Activated effector memory CD4-positive, alpha-beta T cell treated with Interleukin-2 at 50 U/mL for 16 hours (primary cell): ENCODE measurements at regions not wholly inside any gene's neighbourhood (a gene's known extent, or its start where the extent isn't known, plus 50 kb on each side); places are given as distances from the start of the nearest gene placed in this dataset.

ENCODE experiments used
- DNase-seq: peaks from one replicate; pipeline ENCODE4 v3.0.0-alpha.2; 2020

DNA sequence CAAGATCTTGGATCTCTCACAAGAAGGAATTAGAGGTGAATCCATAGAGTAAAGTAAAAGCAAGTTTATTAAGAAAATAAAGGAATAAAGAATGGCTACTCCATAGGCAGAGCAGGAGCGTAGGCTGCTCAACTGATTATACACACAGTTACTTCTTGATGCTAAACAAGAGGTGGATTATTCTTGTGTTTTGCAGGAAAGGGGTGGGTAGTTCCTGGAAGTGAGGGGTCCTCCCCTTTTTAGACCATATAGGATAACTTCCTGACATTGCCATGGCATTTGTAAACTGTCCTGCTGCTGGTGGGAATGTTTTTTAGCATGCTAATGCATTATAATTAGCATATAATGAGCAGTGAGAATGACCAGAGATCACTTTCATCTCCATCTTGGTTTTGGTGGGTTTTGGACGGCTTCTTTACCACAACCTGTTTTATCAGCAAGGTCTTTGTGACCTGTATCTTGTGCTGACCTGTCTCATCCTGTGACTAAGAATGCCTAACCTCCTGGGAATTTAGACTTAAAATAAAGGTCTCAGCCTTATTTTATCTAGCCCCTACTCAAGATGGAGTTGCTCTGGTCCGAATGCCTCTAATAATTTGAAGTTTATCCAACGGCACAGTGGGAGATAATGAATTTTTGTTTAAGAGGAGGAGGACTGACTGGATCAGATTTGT, 165.7 kb upstream of the DMRT1 start:
- no peak for DNase-seq

DNA sequence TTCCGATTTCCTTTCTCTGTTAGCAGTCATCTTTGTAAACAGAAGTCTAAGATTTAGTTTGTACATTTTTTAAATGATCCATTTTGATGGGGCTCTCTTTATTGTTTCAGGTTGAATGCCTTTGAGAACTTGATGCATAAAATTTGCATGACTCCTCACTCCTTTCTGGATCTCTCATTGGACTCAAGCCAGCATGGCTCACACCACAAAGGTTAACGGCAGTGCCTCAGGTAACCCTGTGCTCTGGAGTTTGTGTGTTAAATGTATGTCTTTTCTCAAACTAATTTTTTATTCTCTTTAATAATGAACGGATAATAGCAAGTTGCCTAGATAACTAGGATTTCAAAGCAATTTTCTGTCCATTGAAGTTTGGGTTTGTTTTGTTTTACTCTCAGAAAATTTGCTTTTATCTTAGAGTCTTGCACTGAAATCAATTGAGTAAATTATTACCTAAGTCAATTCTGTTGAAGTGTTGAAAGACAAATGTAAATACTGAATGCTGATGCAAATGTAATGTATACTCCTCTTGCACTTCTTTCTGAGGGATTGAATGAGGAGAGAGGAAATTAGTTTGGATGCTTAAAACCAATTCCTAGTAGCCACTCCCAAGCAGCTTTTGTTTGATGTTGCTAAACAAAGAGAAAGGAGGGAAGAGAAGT, 164.6 kb upstream of the DMRT1 start:
- DNase-seq, result no peak

GRCh38 chr9:677461-678097, 163.9 kb upstream of the DMRT1 start:
- no peak for DNase-seq

DNA sequence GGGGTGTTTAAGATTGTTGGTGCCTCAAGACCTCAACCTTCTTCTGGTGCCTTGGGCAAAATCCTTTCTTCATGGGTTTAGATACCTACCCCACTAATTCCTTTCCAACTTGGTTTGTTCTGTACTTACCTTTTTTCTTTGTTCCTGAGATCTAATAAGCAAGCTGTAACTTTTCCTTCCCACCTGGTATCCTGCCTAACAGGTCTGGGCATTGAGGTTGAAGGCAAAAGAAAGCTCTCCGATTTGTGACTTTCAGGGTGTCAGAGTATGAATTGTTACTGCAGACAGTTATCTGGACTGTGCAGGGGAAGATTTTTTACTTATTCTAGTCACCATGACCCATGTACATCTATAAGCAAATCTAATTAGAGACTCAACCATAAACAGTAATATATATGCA, 162.6 kb upstream of the DMRT1 start:
- DNase-seq, result no peak

DNA sequence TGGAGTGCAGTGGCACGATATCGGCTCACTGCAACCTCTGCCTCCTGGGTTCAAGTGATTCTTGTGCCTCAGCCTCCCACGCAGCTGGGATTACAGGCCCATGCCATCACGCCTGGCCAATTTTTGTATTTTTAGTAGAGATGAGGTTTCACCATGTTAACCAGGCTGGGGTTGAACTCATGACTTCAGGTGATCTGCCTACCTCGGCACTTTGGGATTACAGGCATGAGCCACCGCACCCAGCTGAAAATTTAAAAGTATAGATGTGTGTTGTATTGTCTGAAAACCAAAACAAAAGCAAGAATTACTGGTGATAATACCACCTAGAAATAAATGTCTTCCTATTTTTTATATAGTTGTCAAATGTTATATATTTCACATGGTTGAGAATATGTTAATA, 162.0 kb upstream of the DMRT1 start:
- DNase-seq, result no peak

- DNase-seq, result no peak
These were observed 161.4 kb upstream of the DMRT1 start for GRCh38 chr9:680106-680505.

GRCh38 chr9:682633-683508, 158.6 kb upstream of the DMRT1 start:
- no peak for DNase-seq

DNA sequence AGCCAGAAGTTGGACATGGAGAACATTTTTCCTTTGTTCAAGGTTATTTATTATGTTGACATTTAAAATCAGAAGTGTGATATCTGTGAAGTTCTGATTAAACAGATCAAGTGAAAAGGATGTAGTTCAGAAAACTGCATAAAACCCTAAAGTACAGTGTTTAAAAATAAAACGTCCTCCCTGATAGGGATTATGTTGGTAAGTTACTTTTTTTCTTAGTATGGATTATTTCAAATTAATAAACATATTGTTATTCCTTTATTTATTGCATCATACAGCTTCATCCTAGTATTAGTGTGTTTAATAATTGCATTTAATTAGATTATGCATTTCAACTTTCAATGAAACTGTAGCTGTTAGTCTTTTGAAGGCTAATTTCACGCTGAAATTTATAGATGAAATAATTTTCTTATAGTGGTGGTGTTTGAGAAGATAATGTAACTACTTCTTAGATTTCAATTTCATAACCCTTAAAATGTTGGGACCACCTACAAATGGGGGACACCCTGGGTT, 157.9 kb upstream of the DMRT1 start:
- DNase-seq, result no peak

- DNase-seq, result no peak
These were observed 157.2 kb upstream of the DMRT1 start for GRCh38 chr9:684054-684890.

DNA sequence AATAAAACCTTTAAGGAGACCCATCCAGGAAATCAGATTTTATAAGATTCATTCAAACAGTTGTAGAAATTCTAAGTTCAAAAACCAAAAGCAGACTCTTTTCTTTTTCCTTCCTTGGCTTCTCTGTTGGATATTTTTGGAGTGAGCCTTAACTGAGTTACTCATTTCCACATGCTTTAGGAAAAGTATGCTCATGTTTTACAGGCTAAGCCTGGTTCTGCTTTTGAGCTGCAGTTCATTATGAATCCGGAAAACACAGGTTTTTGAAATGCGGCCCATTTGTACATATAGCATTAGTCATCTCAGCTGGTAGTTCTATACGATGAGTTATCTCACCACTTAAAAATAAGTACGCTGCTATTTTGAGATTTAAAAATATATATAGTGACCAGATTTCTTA, 156.6 kb upstream of the DMRT1 start:
- DNase-seq, result no peak

- no peak for DNase-seq
These were observed 155.1 kb upstream of the DMRT1 start for GRCh38 chr9:686321-686813.

DNA sequence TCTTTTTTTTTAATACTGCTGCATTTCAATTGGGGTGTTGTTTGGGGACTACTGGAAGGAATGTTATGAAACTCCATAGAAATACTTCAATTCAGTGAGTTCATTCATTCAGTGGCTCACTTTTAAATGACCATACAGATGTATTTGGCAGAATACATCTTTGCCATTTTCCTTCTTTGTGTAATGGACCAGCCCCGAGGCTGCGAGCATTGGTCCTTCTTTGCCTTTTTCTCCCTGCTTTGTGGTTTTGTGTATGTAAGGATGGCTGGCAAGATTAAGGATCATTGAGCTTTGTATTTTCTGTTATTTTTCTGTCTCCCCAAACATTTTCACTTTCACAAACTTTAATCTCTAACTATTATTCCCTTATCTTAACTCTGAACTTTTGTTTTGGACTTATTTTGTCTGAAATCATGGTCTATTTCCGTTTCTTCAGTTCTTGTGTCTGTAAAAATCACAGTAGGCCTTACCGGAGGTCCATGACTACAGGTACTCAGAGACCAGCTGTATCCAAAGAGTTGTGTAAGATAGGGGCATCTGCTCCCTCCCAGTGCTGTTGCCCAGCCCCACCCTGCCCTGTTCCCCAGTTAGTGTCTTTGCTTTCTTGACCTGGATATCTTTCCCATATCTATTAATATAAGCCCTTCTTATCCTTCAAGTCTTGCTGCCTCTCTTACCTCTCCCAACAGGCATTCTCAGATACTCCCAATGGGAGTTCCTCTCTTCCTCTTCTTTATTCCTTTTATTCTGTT, 154.3 kb upstream of the DMRT1 start:
- no peak for DNase-seq

DNA sequence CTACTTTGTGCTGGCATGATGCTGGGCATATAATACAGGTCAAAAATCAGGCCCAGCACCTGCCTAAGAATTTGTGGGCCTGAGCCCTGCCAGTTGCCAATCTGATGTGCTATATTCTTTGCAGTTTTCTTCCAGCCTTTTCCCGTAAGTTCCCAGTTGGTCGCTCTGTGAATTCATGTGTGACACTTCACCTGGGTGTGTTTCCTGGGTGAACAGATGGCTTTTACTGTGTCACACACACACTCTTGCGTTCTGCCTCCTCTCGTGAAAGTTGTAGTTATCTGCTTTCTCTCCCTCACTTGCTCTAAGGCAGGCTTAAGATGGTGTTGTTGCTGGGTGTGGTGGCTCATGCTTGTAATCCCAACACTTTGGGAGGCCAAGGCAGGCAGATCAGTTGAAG, 153.5 kb upstream of the DMRT1 start:
- DNase-seq, result no peak

GRCh38 chr9:690517-691111, 150.9 kb upstream of the DMRT1 start:
- DNase-seq, result no peak

GRCh38 chr9:691825-692400, 149.6 kb upstream of the DMRT1 start:
- no peak for DNase-seq

DNA sequence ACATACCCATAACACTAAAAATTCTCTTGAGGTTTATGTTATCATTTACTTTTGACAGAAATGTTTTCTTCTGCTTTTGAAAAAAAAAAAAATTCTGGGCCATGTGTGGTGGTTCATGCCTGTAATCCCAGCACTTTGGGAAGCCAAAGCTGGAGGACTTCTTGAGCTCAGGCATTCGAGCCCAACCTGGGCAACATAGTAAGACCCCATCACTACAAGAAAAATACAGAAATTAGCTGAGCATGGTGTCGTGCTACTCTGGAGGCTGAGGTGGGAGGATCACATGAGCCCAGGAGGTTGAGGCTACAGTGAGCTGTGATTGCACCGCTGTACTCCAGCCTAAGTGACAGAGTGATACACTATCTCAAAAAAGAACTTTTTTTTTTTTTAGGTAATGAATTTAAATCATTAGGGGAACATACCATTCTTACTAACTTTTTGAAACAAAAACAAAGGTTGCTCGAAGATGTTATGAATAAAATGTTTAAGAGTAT, 148.8 kb upstream of the DMRT1 start:
- DNase-seq, result no peak

DNA sequence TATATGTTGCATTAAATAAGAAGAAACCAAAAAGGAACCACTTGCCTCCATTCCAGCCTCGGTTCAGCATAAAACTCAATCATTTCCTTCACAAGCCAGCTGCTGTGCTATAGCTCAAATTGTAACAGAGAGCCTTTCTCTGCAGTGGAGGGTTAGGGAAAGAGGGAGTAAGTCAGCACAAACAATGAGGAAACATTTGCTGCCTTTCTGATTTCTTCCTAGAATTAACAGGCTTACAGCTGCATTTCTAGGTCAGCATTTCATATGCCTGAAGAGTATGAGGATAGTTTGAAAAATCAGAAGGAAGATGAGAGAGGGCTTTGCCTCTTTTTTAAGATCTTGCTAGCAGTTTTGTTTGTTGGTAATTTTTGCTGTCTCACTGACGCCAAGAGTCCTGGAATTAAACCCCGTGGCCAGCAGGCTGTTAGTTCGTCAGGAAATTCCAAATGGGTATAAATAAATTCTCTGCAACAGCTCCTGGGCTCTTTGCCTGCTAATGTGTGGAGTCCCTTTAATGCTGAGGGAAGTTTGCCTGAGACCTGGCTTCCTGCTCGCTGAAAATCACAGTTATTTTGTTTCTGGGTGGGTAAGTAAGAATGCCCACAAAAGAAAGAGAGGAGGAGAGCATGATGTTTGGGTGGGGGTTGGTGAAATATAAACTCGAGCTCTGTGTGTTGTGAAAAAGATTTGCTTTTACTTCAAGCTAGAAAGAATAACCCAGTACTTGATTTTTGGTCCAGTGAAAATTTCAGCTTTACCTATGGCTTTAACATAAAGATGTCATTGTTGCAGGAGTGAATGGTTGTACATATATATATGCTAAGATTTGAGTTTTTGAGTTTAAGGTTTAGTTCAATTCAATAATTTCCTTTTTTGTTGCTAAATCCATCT, 148.1 kb upstream of the DMRT1 start:
- DNase-seq, result no peak

DNA sequence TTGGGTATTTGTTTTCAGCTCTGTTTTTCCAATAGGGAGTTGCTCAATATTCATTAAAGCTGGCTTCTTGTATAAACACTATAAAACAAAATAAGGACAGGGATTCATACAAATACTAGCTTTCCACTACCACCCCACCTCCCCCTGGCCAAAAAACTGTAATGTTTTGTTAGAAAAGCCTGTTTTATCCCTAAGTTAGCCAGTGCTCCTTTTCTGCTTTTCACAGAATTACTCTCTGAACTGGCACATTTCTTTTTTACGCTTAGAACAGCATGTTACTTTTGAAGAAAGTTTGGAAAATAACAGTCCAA, 147.4 kb upstream of the DMRT1 start:
- DNase-seq, result no peak

GRCh38 chr9:694403-695154, 146.9 kb upstream of the DMRT1 start:
- no peak for DNase-seq
